HG03469 (cell line): ENCODE measurements at regions not wholly inside any gene's neighbourhood (a gene's known extent, or its start where the extent isn't known, plus 50 kb on each side); places are given as distances from the start of the nearest gene placed in this dataset.
"Not testable (repeated sequence)": the region's sequence is repeated elsewhere in the genome, so short reads cannot be mapped to it uniquely, and the experiment has no call there.

Experiments used
- ATAC-seq: cut with Tn5 transposase; IDR thresholded peaks from one replicate; pipeline ENCODE4 v1.9.1; 2021; ENCODE audit warnings: mild to moderate bottlenecking, moderate library complexity, moderate number of reproducible peaks; ENCODE audit not compliant: unreplicated experiment

- no peak for ATAC-seq
These were observed 379.9 kb downstream of the AEBP2 start for GRCh38 chr12:19819231-19819630.

GRCh38 chr12:19822476-19822875 is 383.2 kb downstream of the AEBP2 start:
- no peak for ATAC-seq

GRCh38 chr12:19823326-19823725 is 384.0 kb downstream of the AEBP2 start:
- ATAC-seq: not testable (repeated sequence)

- ATAC-seq: no peak
These were observed 387.8 kb downstream of the AEBP2 start for GRCh38 chr12:19826980-19827550.

- no peak for ATAC-seq
These were observed 390.0 kb downstream of the AEBP2 start for GRCh38 chr12:19829100-19829853.

GRCh38 chr12:19830446-19830845 is 391.2 kb downstream of the AEBP2 start:
- no peak for ATAC-seq

- ATAC-seq: no peak
These were observed 394.6 kb downstream of the AEBP2 start for GRCh38 chr12:19833775-19834501.

- ATAC-seq: no peak
These were observed 395.3 kb downstream of the AEBP2 start for GRCh38 chr12:19834592-19834991.

GRCh38 chr12:19836056-19836455 is 396.8 kb downstream of the AEBP2 start:
- no peak for ATAC-seq

- no peak for ATAC-seq
These were observed 397.2 kb downstream of the AEBP2 start for GRCh38 chr12:19836456-19836855.

GRCh38 chr12:19837543-19837942 is 398.3 kb downstream of the AEBP2 start:
- ATAC-seq: no peak

GRCh38 chr12:19841451-19841850 is 402.2 kb downstream of the AEBP2 start:
- ATAC-seq: no peak

- ATAC-seq: no peak
These were observed 402.8 kb downstream of the AEBP2 start for GRCh38 chr12:19842116-19842515.

GRCh38 chr12:19844224-19844623 is 404.9 kb downstream of the AEBP2 start:
- ATAC-seq: no peak

GRCh38 chr12:19846574-19846973 is 407.3 kb downstream of the AEBP2 start:
- ATAC-seq: no peak

GRCh38 chr12:19847294-19848059 is 408.2 kb downstream of the AEBP2 start:
- no peak for ATAC-seq

- ATAC-seq: no peak
These were observed 409.1 kb downstream of the AEBP2 start for GRCh38 chr12:19848421-19848820.

- no peak for ATAC-seq
These were observed 409.9 kb downstream of the AEBP2 start for GRCh38 chr12:19849208-19849607.

GRCh38 chr12:19850346-19851065 is 411.2 kb downstream of the AEBP2 start:
- no peak for ATAC-seq

- ATAC-seq: no peak
These were observed 413.0 kb downstream of the AEBP2 start for GRCh38 chr12:19852100-19852855.
